ENCODE measurements at regions not wholly inside any gene's neighbourhood (a gene's known extent, or its start where the extent isn't known, plus 50 kb on each side); places are given as distances from the start of the nearest gene placed in this dataset.

DNA sequence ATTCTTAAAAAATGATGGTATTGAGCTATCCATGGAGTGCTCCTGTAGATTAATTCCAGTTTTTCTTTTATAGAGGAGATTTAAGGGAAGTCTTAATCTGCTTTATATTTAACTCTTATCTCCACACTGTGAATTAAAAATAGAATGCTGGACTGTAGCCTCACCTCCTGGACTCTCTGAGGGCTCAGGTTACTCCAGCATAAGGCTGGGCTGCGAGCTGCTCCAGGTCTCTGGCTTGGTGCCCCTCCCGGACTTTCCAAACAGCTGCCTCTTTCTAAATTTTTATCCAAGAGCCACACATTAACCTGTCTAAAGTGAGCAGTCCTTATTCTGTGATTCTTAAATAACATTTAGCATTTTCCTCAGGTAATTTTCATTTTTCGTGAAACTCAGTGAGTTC lies 218.7 kb upstream of the JADE1 start:
- H3K27me3 Mint-ChIP-seq (ENCODE audit: low read depth in 2 of 2): peaks cover 5% of the 10 kb centered on the region in 2 donors
- Histone ChIP-seq H3K4me3 (ENCODE audit: low read length) (no peak overlapping the region), H3K4me1 (ENCODE audit: control insufficient read depth, insufficient read depth, low read length) (no peaks in the 10 kb centered on the region), H3K27ac (ENCODE audit: low read length) (no peak overlapping the region), H3K27me3 (ENCODE audit: control insufficient read depth, insufficient read depth, low read length) (no peaks in the 10 kb centered on the region), H3K9me3 (ENCODE audit: control insufficient read depth, insufficient read depth, low read length) (no peaks in the 10 kb centered on the region), H3K36me3 (ENCODE audit: control insufficient read depth, insufficient read depth, low read length) (no peaks in the 10 kb centered on the region)
- intact Hi-C loops (cut with micrococcal nuclease): no loop called here
- 79% methylated on average over 3 of the region's 3 CpGs for WGBS (ENCODE audit: insufficient coverage)
- ATAC-seq: no peak
- H3K36me3 Mint-ChIP-seq: peaks cover under 1% of the 10 kb centered on the region
- H3K4me3 Mint-ChIP-seq: no peak overlapping the region
- TF ChIP-seq, protein P1, sequence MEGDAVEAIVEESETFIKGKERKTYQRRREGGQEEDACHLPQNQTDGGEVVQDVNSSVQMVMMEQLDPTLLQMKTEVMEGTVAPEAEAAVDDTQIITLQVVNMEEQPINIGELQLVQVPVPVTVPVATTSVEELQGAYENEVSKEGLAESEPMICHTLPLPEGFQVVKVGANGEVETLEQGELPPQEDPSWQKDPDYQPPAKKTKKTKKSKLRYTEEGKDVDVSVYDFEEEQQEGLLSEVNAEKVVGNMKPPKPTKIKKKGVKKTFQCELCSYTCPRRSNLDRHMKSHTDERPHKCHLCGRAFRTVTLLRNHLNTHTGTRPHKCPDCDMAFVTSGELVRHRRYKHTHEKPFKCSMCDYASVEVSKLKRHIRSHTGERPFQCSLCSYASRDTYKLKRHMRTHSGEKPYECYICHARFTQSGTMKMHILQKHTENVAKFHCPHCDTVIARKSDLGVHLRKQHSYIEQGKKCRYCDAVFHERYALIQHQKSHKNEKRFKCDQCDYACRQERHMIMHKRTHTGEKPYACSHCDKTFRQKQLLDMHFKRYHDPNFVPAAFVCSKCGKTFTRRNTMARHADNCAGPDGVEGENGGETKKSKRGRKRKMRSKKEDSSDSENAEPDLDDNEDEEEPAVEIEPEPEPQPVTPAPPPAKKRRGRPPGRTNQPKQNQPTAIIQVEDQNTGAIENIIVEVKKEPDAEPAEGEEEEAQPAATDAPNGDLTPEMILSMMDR (IDR thresholded peaks at IDR 0.05): no peak
- peaks cover 0 to 7% of the 10 kb centered on the region in 2 donors for H3K9me3 Mint-ChIP-seq
- H3K27ac Mint-ChIP-seq: no peak overlapping the region
- H3K4me1 Mint-ChIP-seq: no peaks in the 10 kb centered on the region
- no peak for DNase-seq

DNA sequence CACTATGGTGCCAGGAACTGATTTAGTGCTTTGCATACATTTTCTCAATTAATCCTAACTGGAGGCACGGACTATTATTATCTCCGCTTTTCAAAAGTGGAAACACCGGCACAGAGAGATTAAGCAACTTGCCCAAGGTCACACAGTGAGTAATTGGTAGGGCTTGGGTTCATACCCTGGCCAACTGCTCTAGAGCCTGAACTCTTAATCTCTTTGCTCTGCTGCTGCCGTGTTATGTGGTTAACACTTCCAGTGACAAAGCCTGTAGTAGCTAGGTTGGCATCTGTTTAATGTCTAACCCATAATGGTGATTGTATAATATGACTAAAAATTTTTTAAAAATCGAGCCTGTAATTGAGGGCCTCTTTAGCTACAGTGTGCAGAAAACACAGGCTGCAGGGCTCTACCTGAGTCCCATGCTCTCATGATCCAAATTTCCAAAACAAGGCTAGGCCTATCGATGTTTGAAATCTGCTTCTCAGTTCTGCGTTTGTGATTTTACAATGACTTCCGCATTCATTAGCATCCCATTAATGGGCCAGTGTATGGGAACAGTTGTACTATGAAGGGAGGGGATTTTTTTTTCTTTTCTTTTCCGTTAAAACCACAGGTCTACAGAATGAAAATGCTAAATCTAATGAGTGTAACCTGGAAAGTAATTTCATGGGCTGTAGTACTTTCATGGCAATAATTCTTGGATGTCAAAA lies 219.3 kb upstream of the JADE1 start:
- Histone ChIP-seq H3K4me3 (ENCODE audit: low read length) (no peak overlapping the region), H3K4me1 (ENCODE audit: control insufficient read depth, insufficient read depth, low read length) (no peaks in the 10 kb centered on the region), H3K9me3 (ENCODE audit: control insufficient read depth, insufficient read depth, low read length) (no peaks in the 10 kb centered on the region), H3K36me3 (ENCODE audit: control insufficient read depth, insufficient read depth, low read length) (no peaks in the 10 kb centered on the region), H3K27me3 (ENCODE audit: control insufficient read depth, insufficient read depth, low read length) (no peaks in the 10 kb centered on the region), H3K27ac (ENCODE audit: low read length) (no peak overlapping the region)
- intact Hi-C loops (cut with micrococcal nuclease): no loop called here
- no peaks in the 10 kb centered on the region for H3K4me1 Mint-ChIP-seq
- peak in 1 of 3 donors; percentile 44 for ATAC-seq
- TF ChIP-seq, protein P1 (IDR thresholded peaks at IDR 0.05): no peak
- no peak overlapping the region for H3K27ac Mint-ChIP-seq
- H3K36me3 Mint-ChIP-seq: no peaks in the 10 kb centered on the region
- DNase-seq: no peak
- no peak overlapping the region for H3K4me3 Mint-ChIP-seq
- H3K27me3 Mint-ChIP-seq (ENCODE audit: low read depth in 2 of 2): peaks cover 4 to 5% of the 10 kb centered on the region in 2 donors
- 85% methylated on average over 7 of the region's 9 CpGs for WGBS (ENCODE audit: insufficient coverage)
- peaks cover 0 to 6% of the 10 kb centered on the region in 2 donors for H3K9me3 Mint-ChIP-seq

DNA sequence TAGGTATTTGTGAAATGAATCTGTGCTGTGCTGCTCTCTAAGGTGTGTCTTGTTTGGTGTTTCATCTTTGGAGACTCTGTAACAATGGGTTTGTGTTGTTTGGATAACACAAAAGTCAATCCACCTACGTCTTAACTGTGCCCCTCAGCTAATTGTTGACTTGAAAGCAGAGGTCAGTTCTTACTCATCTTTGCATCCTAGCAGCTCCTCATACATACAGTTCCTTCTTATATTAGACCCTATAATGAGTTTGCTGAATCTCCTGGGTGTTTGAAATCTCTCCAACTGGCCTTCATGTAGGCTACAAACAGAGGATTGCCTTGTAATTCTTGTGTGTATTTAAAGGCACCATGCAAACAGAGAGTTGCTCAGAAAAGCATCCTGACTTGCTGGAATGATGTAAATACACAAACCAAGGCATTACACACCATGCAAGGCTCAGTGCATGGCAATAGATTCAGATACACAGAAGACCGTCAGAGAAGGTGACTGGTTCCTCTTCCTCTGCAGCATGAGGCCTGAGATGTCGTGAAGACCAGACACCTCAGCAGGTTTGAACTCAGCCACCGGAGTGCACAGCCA lies 220.0 kb upstream of the JADE1 start:
- H3K27me3 ChIP-seq (ENCODE audit: control insufficient read depth, insufficient read depth, low read length): no peaks in the 10 kb centered on the region
- no peak overlapping the region for H3K4me3 ChIP-seq (ENCODE audit: low read length)
- intact Hi-C loops (cut with micrococcal nuclease): no loop called here
- ATAC-seq (no peak), DNase-seq (no peak)
- Mint-ChIP-seq H3K4me3 (no peak overlapping the region), H3K9me3 (peaks cover 0 to 3% of the 10 kb centered on the region in 2 donors), H3K36me3 (no peaks in the 10 kb centered on the region), H3K27me3 (ENCODE audit: low read depth in 2 of 2) (peaks cover 0 to 2% of the 10 kb centered on the region in 2 donors), H3K4me1 (no peaks in the 10 kb centered on the region), H3K27ac (no peak overlapping the region)
- H3K36me3 ChIP-seq (ENCODE audit: control insufficient read depth, insufficient read depth, low read length): no peaks in the 10 kb centered on the region
- no peaks in the 10 kb centered on the region for H3K9me3 ChIP-seq (ENCODE audit: control insufficient read depth, insufficient read depth, low read length)
- no peaks in the 10 kb centered on the region for H3K4me1 ChIP-seq (ENCODE audit: control insufficient read depth, insufficient read depth, low read length)
- TF ChIP-seq, protein P1 (IDR thresholded peaks at IDR 0.05): no peak
- H3K27ac ChIP-seq (ENCODE audit: low read length): no peak overlapping the region
- 85% methylated on average over 4 of the region's 4 CpGs for WGBS (ENCODE audit: insufficient coverage)
